GM12892 (cell line): ENCODE measurements at regions not wholly inside any gene's neighbourhood (a gene's known extent, or its start where the extent isn't known, plus 50 kb on each side); places are given as distances from the start of the nearest gene placed in this dataset.

Experiments used
- POLR2A ChIP-seq: IDR thresholded peaks from 2 replicates; pipeline ENCODE4 v1.6.1; 2011; ENCODE audit warnings: low read depth, low read length, control low read depth
- TAF1 ChIP-seq: IDR thresholded peaks from 2 replicates; pipeline ENCODE4 v1.6.1; 2011; ENCODE audit warnings: low read depth, mild to moderate bottlenecking, control low read depth, low read length, borderline replicate concordance

DNA sequence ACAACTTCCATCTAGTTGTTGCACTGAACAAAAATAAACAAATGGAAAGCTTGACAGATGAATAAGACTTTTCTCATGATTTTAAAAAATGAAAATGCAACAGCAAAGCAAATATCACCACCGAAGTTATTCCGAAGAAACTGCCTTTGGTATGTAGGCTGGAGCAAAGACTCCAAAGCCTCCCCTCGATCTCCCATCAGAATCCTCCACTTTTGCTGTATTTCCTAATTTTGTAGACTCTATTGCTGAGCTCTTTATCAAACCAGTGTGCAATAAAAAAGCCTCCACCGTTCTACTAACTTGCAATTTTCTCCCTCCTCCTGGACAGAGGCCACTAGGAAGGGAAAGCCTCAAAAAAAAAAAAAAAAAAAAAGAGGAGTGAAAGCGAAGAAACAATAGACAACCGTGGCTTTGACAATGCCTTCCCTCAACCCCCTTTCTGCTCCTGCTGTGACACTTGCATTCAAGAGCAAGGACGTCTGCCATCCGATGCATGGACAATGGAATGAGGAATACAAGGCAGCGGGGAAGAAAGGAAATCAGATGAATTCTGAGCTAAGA, 190.9 kb upstream of the BLID start:
- TF ChIP-seq POLR2A (no peak), TAF1 (no peak)
